Hematopoietic multipotent progenitor cell treated with erythropoietin and hydrocortisone succinate and interleukin-3 and kit ligand, for 15 days (in vitro differentiated cells): ENCODE measurements at regions not wholly inside any gene's neighbourhood (a gene's known extent, or its start where the extent isn't known, plus 50 kb on each side); places are given as distances from the start of the nearest gene placed in this dataset.

Experiments used
- DNase-seq: peaks from one replicate; pipeline ENCODE4 v3.0.0-alpha.2; 2015; ENCODE audit warnings: low spot score

DNA sequence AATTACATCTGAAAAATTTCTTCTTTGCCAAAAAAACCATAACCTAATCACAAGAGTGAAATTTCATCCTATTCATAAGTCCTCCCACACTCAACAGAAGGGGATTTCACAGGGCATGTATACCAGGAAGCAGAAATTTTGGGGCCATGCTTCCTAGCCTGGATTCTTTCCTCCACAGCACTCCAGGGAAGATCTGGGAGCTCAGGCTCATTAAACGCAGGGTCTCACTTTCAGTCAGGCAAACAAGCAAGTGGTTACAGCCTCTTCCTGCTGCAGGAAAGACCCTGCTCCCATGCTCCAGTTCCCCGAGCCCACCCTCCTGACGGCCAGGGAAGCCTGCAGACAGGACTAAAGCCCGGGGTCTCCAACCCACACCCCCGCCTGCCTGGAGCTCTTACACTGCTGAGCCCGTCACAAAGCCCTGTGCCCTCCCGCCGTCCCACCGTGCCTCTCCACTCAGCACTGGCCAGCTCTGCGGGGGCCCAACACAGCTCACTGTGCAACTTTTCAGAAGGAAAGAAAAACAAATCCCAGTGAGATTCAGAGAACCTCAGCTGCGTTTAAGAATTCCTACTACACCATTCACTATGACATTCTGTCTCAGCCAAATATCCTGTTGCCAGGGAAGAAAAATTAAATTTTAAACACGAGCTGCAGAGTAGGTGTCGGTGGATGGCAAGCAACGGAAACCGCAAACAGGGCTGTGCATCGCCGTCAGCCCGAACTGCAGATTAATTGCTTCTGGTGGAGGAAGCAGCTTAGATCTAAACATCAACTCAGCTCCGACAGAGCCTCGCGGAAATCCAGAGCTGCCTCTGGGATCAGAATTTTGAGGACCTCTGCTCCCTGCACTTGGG, 106.7 kb upstream of the SFSWAP start:
- no peak for DNase-seq

GRCh38 chr12:131604859-131605258, 106.0 kb upstream of the SFSWAP start:
- DNase-seq: no peak

DNA sequence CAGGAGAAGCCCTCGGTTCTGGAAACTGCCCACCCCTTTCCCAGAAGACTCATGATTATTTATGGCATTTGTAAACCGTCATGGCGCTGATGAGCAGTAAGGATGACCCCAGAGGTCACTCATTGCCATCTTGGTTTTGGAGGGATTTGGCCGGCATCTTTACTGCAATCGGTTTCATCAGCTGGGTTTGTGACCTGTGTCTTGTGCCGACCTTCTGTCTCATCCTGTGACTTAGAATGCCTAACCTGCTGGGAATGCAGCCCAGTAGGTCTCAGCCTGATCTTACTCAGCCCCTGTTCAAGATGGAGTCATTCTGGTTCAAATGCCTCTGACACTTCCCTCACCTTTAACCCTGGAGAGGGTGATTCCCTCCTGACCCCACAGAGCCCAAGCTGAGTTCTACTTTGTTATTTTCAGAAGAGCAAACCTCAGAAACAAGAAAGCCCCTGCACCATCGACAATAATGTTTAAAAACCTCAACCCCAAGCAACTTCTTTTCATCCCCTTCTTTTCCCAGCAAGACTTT, 105.5 kb upstream of the SFSWAP start:
- DNase-seq: no peak

- DNase-seq: no peak
Observed at GRCh38 chr12:131606218-131606901, 104.5 kb upstream of the SFSWAP start.

DNA sequence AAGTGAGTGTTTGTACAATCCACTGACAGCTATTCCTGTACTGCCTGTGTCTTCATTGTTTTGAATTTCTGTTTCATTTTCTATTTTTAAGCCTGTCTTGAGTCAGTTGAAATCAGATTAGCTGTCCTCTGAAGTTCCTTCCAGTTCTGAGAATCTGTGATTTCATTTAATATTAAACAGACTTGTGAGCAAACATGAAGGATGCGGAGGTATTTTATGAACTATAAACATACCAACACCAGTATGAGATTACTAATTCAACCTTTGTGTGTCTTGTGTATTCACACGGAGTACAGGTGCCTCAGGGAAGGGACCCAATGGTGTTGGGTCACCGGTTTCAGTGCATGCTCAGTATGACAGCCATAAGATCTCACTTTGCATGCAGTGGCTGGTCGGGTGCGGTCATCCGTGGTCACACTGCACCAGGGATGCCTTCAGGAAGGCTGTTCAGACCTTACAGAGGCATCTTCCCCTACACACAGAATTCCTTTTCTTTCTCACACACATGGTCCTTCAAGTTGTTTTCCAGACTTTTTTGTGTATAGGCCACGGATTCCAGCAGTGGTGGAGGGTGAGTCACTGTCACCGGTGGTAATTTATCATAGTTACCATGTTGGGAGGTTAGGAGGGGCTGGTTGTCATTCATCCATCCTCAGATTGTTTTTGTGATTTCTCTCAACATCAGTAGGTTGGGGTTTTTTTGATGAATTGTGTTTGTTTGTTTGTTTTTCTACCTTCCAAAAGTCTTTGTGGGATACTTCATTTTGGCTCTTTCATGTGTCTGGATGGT, 103.0 kb upstream of the SFSWAP start:
- no peak for DNase-seq

GRCh38 chr12:131608740-131609690, 101.9 kb upstream of the SFSWAP start:
- DNase-seq: peak; percentile 42

GRCh38 chr12:131609762-131610161, 101.1 kb upstream of the SFSWAP start:
- DNase-seq: no peak

DNA sequence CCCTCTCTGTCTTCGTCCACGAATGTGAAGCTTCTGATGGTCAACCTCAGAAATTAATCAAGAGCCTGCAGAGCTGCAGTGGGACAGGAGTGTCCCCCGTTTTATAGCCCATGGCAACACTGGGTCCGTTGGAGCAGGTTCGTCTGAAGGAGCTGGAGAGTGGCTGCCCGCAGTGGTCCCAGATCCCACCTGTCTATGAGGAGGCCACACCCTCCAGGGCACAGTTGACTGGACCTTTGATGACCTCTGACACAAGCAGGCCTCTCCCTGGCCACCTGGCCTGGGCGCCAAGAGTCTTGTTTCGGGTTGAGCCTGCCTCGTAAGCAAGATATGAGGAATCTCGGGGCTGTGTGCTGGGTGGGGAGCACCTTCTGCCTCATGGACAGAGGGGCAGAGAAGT, 100.7 kb upstream of the SFSWAP start:
- no peak for DNase-seq

GRCh38 chr12:131610891-131611290, 100.0 kb upstream of the SFSWAP start:
- DNase-seq: no peak

- no peak for DNase-seq
Observed at GRCh38 chr12:131611416-131612091, 99.3 kb upstream of the SFSWAP start.

- no peak for DNase-seq
Observed at GRCh38 chr12:131612092-131612755, 98.7 kb upstream of the SFSWAP start.

DNA sequence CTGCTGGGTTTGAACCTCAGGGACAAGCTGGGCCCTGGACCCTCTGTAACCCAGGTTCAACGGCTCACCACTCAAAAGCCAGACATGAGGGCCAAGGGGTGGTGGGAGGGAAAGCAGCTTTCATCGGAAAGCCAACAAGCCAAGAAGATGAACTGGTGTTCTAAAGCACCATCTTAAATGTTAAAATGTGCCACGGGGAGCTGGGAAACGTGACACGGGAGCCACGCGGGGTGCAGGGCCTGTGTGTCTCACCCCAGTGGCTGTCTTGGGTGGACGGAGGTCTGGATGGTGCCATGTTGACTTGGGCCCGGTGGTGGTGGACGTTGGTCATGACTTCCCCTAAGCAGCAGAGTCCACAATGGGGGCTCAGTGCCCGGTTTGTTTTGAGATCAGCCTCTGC, 97.7 kb upstream of the SFSWAP start:
- no peak for DNase-seq

DNA sequence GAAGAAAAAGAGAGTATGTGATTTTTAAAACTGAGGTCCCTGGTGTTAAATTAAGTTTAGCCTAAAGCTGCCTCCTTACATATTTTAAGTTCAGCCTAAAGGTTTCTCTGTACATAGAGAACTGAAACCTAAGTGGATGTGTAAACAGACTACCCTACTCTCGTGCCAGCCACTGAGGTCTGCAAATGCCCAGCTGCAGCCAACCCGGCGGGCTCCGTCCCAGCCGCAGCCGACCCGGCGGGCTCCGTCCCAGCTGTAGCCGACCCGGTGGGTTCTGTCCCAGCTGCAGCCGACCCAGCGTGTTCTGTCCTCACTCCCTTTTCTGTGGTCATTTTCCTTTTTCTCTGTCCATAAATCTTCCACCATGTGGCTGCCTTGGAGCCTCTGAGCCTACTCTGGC, 97.2 kb upstream of the SFSWAP start:
- no peak for DNase-seq

DNA sequence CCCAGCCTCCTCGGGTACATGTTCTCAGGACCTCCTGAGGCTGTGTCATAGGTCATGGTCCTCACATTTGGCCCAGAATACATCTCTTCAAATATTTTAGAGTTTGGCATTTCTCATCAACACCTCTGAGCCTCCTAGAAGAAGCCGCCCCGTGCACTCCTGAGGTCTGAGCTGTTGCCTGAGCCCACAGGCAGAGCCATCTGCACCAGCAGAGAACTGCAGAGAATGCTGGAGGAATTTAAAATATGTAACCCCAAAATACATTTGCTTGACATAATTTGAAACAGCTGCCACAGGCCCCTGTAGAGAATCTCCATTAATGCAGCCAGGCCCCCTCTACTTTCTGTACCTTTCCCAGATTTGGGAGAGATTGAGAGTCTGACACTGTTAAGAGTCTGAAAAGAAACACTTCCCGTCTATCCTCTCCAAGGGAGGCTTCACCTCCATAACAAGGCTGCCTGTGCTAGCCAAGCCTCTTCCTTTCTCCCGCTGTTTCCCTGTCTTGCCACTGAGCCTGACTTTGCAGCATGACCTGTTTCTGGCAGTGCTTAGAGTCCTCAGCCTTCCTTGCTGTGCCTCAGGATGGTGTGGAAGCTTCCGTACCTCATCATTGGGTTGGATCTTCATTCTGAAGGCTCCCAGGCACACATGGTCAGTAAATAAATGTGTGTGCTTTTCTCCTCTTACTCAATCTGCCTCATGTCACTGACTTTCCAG, 95.4 kb upstream of the SFSWAP start:
- DNase-seq: no peak

- DNase-seq: no peak
Observed at GRCh38 chr12:131616043-131616700, 94.7 kb upstream of the SFSWAP start.

DNA sequence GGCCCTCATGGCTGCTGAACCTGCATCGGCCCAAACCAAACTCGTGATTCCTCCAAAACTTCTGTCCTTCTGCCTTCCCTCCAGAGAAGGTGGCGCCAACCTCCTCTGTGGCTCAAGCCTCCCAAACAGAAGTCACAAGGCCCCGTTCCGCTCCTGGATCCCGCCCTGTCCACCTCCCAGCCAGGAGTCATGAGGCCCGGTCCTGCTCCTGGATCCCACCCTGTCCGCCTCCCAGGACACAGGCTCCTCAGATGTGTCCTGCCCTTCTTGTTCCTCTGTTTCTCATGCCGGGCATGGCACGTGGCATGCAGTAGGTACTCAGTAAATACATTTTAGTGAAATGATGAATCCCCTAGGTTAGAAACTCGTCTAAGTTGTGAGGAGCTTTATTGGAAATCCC, 94.2 kb upstream of the SFSWAP start:
- DNase-seq: no peak

DNA sequence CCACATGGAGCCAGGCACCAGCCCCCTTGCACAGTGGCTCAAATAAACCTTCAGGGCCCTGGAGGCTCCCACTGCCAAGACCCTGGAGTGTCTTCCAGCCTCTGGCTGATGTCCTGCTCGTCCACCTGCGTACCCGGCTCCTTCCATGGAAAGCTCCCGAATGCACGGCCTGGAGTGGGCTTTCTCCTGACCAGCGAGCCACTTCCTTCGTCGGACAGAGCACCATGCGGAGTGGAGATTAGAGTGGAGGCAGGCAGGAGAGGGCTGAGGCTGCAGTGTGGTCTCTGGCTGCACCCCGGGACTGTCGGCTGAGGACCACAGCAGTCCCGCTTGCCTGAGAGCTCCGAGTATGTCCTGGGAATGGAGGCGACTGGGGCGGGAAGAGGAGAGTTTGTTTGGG, 93.7 kb upstream of the SFSWAP start:
- no peak for DNase-seq

GRCh38 chr12:131617596-131618302, 93.1 kb upstream of the SFSWAP start:
- no peak for DNase-seq
